Ectodermal cell (in vitro differentiated cells): ENCODE measurements at regions not wholly inside any gene's neighbourhood (a gene's known extent, or its start where the extent isn't known, plus 50 kb on each side); places are given as distances from the start of the nearest gene placed in this dataset.

Experiments used
- H3K27ac ChIP-seq: 2 replicates; pipeline ENCODE4 v1.7.0; 2013; ENCODE audit warnings: mild to moderate bottlenecking, low read depth, low read length; ENCODE audit not compliant: insufficient read depth, poor library complexity, severe bottlenecking
- H3K27me3 ChIP-seq: 2 replicates; pipeline ENCODE4 v1.7.0; 2013; ENCODE audit warnings: mild to moderate bottlenecking, low read length; ENCODE audit not compliant: insufficient read depth, control insufficient read depth, poor library complexity, severe bottlenecking
- H3K36me3 ChIP-seq: one replicate; pipeline ENCODE4 v1.7.0; 2013; ENCODE audit warnings: low read length; ENCODE audit not compliant: control insufficient read depth, insufficient read depth
- H3K4me1 ChIP-seq: one replicate; pipeline ENCODE4 v1.7.0; 2013; ENCODE audit warnings: low read length; ENCODE audit not compliant: control insufficient read depth, insufficient read depth
- H3K4me3 ChIP-seq: 2 replicates; pipeline ENCODE4 v1.7.0; 2013; ENCODE audit warnings: low read depth, low read length, control low read depth; ENCODE audit not compliant: insufficient read depth
- H3K9me3 ChIP-seq: 2 replicates; pipeline ENCODE4 v1.7.0; 2013; ENCODE audit warnings: mild to moderate bottlenecking, low read length, moderate library complexity; ENCODE audit not compliant: control insufficient read depth
- WGBS, 2 experiments: methylation state at CpG; one replicate each; pipeline ENCODE4 v1.1.7; 2013; ENCODE audit warnings: missing lambda C conversion rate in 2 of 2; 5-methylcytosine and 5-hydroxymethylcytosine counted together

- 93 to 96% methylated on average over 6 of the region's 6 CpGs for WGBS, 2 experiments
- Histone ChIP-seq H3K27me3 (no peaks in the 10 kb centered on the region), H3K27ac (no peak overlapping the region), H3K4me3 (no peak overlapping the region), H3K9me3 (no peaks in the 10 kb centered on the region), H3K4me1 (no peaks in the 10 kb centered on the region), H3K36me3 (no peaks in the 10 kb centered on the region)
These were observed 189.1 kb upstream of the RBPJ start for GRCh38 chr4:26131711-26132110.

GRCh38 chr4:26132858-26133257 is 188.0 kb upstream of the RBPJ start:
- Histone ChIP-seq H3K4me1 (no peaks in the 10 kb centered on the region), H3K36me3 (no peaks in the 10 kb centered on the region), H3K27ac (no peak overlapping the region), H3K4me3 (no peak overlapping the region), H3K9me3 (no peaks in the 10 kb centered on the region), H3K27me3 (no peaks in the 10 kb centered on the region)
- 89 to 90% methylated on average over 6 of the region's 6 CpGs for WGBS, 2 experiments

- 75 to 78% methylated on average over 1 to 2 of the region's 2 CpGs for WGBS, 2 experiments
- H3K4me3 ChIP-seq = no peak overlapping the region
- H3K36me3 ChIP-seq = no peaks in the 10 kb centered on the region
- H3K27ac ChIP-seq = no peak overlapping the region
- H3K9me3 ChIP-seq = no peaks in the 10 kb centered on the region
- peaks cover under 1% of the 10 kb centered on the region for H3K4me1 ChIP-seq
- H3K27me3 ChIP-seq = no peaks in the 10 kb centered on the region
These were observed 187.0 kb upstream of the RBPJ start for GRCh38 chr4:26133840-26134239.

- WGBS, 2 experiments = 91 to 95% methylated on average over 4 of the region's 4 CpGs
- no peaks in the 10 kb centered on the region for H3K27me3 ChIP-seq
- peaks cover 6% of the 10 kb centered on the region for H3K4me1 ChIP-seq
- H3K4me3 ChIP-seq = no peak overlapping the region
- H3K36me3 ChIP-seq = no peaks in the 10 kb centered on the region
- no peaks in the 10 kb centered on the region for H3K9me3 ChIP-seq
- no peak overlapping the region for H3K27ac ChIP-seq
These were observed 185.5 kb upstream of the RBPJ start for GRCh38 chr4:26135331-26135730.

- 95 to 98% methylated on average over 2 of the region's 2 CpGs for WGBS, 2 experiments
- Histone ChIP-seq H3K36me3 (no peaks in the 10 kb centered on the region), H3K4me3 (no peak overlapping the region), H3K9me3 (no peaks in the 10 kb centered on the region), H3K27me3 (no peaks in the 10 kb centered on the region), H3K27ac (no peak overlapping the region), H3K4me1 (peaks cover 7% of the 10 kb centered on the region)
These were observed 184.2 kb upstream of the RBPJ start for GRCh38 chr4:26136615-26137014.

GRCh38 chr4:26137288-26137687 is 183.5 kb upstream of the RBPJ start:
- H3K9me3 ChIP-seq = no peaks in the 10 kb centered on the region
- no peaks in the 10 kb centered on the region for H3K36me3 ChIP-seq
- 91 to 94% methylated on average over 5 of the region's 5 CpGs for WGBS, 2 experiments
- no peak overlapping the region for H3K27ac ChIP-seq
- H3K4me3 ChIP-seq = no peak overlapping the region
- H3K27me3 ChIP-seq = no peaks in the 10 kb centered on the region
- H3K4me1 ChIP-seq = peaks cover 9% of the 10 kb centered on the region

- H3K9me3 ChIP-seq = no peaks in the 10 kb centered on the region
- no peaks in the 10 kb centered on the region for H3K36me3 ChIP-seq
- no peak overlapping the region for H3K27ac ChIP-seq
- no peaks in the 10 kb centered on the region for H3K27me3 ChIP-seq
- H3K4me3 ChIP-seq = no peak overlapping the region
- 59 to 68% methylated on average over 4 of the region's 4 CpGs for WGBS, 2 experiments
- peaks cover 9% of the 10 kb centered on the region for H3K4me1 ChIP-seq
These were observed 181.4 kb upstream of the RBPJ start for GRCh38 chr4:26139310-26139924.

GRCh38 chr4:26140150-26140898 is 180.5 kb upstream of the RBPJ start:
- no peaks in the 10 kb centered on the region for H3K27me3 ChIP-seq
- WGBS, 2 experiments = 82 to 97% methylated on average over 6 of the region's 8 CpGs
- H3K27ac ChIP-seq = no peak overlapping the region
- peaks cover 9% of the 10 kb centered on the region for H3K4me1 ChIP-seq
- H3K36me3 ChIP-seq = no peaks in the 10 kb centered on the region
- H3K4me3 ChIP-seq = no peak overlapping the region
- H3K9me3 ChIP-seq = no peaks in the 10 kb centered on the region

GRCh38 chr4:26141051-26141721 is 179.6 kb upstream of the RBPJ start:
- Histone ChIP-seq H3K27me3 (no peaks in the 10 kb centered on the region), H3K4me3 (no peak overlapping the region), H3K27ac (no peak overlapping the region), H3K4me1 (peaks cover 9% of the 10 kb centered on the region), H3K36me3 (no peaks in the 10 kb centered on the region), H3K9me3 (no peaks in the 10 kb centered on the region)
- WGBS, 2 experiments = 88 to 89% methylated on average over 8 of the region's 8 CpGs

- H3K27ac ChIP-seq = no peak overlapping the region
- H3K4me3 ChIP-seq = no peak overlapping the region
- H3K9me3 ChIP-seq = no peaks in the 10 kb centered on the region
- H3K27me3 ChIP-seq = no peaks in the 10 kb centered on the region
- H3K36me3 ChIP-seq = no peaks in the 10 kb centered on the region
- 91 to 95% methylated on average over 8 of the region's 8 CpGs for WGBS, 2 experiments
- peaks cover 9% of the 10 kb centered on the region for H3K4me1 ChIP-seq
These were observed 178.7 kb upstream of the RBPJ start for GRCh38 chr4:26141911-26142638.
